SK-N-SH (cell line): ENCODE measurements at regions not wholly inside any gene's neighbourhood (a gene's known extent, or its start where the extent isn't known, plus 50 kb on each side); places are given as distances from the start of the nearest gene placed in this dataset.
A peak's percentile ranks its signal among the peaks of the same experiment; 100 is the strongest.
"Not testable (repeated sequence)": the region's sequence is repeated elsewhere in the genome, so short reads cannot be mapped to it uniquely, and the experiment has no call there.

Experiments
- CTCF ChIA-PET: fragments of 300-600, 350-600 bp; formaldehyde crosslinking; extraction: SDS; loops from one replicate; lab custom pipeline; 2021; lab: Yijun Ruan, JAX
- POLR2A ChIA-PET: fragments of 350-600 bp; sonication (Branson Sonifier 250); formaldehyde crosslinking; extraction: SDS; loops from one replicate; lab custom pipeline; 2020; ENCODE audit warnings: antibody characterized with exemption, inconsistent platforms; lab: Yijun Ruan, JAX
- DNase-seq: peaks from one replicate; pipeline ENCODE4 v3.0.0; 2012
- H2AFZ ChIP-seq: fragments of 200-600 bp; sonication (generic); 2 replicates; pipeline ENCODE4 v1.8.1; 2016; ENCODE audit warnings: antibody characterized with exemption, mild to moderate bottlenecking, low read depth
- H3F3A ChIP-seq: fragments of 200-600 bp; sonication (generic); replicated peaks from 2 replicates; pipeline ENCODE3; 2016; ENCODE audit warnings: antibody characterized with exemption, mild to moderate bottlenecking; ENCODE audit not compliant: insufficient read depth
- H3K27ac ChIP-seq, 2 experiments: fragments of 200-500 bp in 1 of 2; fragments of 200-600 bp in 1 of 2; sonication (Bioruptor generic) in 1 of 2; sonication (generic), shearing (Covaris generic) in 1 of 2; 2 replicates each; pipeline versions ENCODE4 v1.5.1 to v1.6.1; 2014 to 2016; ENCODE audit warnings: low read depth in 2 of 2, inconsistent platforms in 1 of 2, low read length in 1 of 2, mild to moderate bottlenecking in 1 of 2, mixed read lengths in 1 of 2
- H3K27me3 ChIP-seq: fragments of 200-600 bp; sonication (generic), shearing (Covaris generic); 2 replicates; pipeline ENCODE4 v1.6.1; 2016; ENCODE audit warnings: mixed run types; ENCODE audit not compliant: insufficient read depth
- H3K36me3 ChIP-seq, 2 experiments: fragments of 200-500 bp in 1 of 2; fragments of 200-600 bp in 1 of 2; sonication (Bioruptor generic) in 1 of 2; sonication (generic) in 1 of 2; replicated peaks in 1 of 2; 2 replicates each; pipeline versions ENCODE3 to v1.5.1; 2014 to 2016; ENCODE audit warnings: low read length in 1 of 2, mild to moderate bottlenecking in 1 of 2; ENCODE audit not compliant: insufficient read depth in 2 of 2, control insufficient read depth in 1 of 2
- H3K4me1 ChIP-seq, 2 experiments: fragments of 200-500 bp in 1 of 2; fragments of 200-600 bp in 1 of 2; sonication (Bioruptor generic) in 1 of 2; sonication (generic), shearing (Covaris generic) in 1 of 2; 2 replicates each; pipeline versions ENCODE4 v1.5.1 to v1.6.1; 2014 to 2016; ENCODE audit warnings: low read depth in 1 of 2, low read length in 1 of 2, mixed run types in 1 of 2; ENCODE audit not compliant: insufficient read depth in 2 of 2, control insufficient read depth in 1 of 2
- H3K4me2 ChIP-seq: fragments of 200-600 bp; sonication (generic), shearing (Covaris generic); 2 replicates; pipeline ENCODE4 v1.6.1; 2017; ENCODE audit warnings: mixed run types
- H3K4me3 ChIP-seq, 2 experiments: fragments of 200-500 bp in 1 of 2; fragments of 200-600 bp in 1 of 2; sonication (Bioruptor generic) in 1 of 2; sonication (generic), shearing (Covaris generic) in 1 of 2; 2 replicates each; pipeline versions ENCODE4 v1.5.1 to v1.8.1; 2014 to 2016; ENCODE audit warnings: low read depth in 2 of 2, inconsistent platforms in 1 of 2, low read length in 1 of 2, mild to moderate bottlenecking in 1 of 2, mixed read lengths in 1 of 2, moderate library complexity in 1 of 2
- H3K79me2 ChIP-seq: fragments of 200-600 bp; sonication (generic); 2 replicates; pipeline ENCODE4 v1.8.1; 2017; ENCODE audit warnings: mild to moderate bottlenecking; ENCODE audit not compliant: insufficient read depth
- H3K9ac ChIP-seq: fragments of 200-600 bp; sonication (generic); 2 replicates; pipeline ENCODE4 v1.6.1; 2017; ENCODE audit warnings: mixed run types
- H3K9me2 ChIP-seq: fragments of 200-600 bp; sonication (generic); 2 replicates; pipeline ENCODE4 v1.6.1; 2017; ENCODE audit warnings: mixed run types
- H3K9me3 ChIP-seq: fragments of 200-600 bp; sonication (generic); 2 replicates; pipeline ENCODE4 v1.6.1; 2017; ENCODE audit warnings: mixed run types, mild to moderate bottlenecking, moderate library complexity
- H4K20me1 ChIP-seq: fragments of 200-600 bp; sonication (generic); 2 replicates; pipeline ENCODE4 v1.6.1; 2017; ENCODE audit warnings: mild to moderate bottlenecking, mixed run types; ENCODE audit not compliant: insufficient read depth
- WGBS: methylation state at CpG from one replicate; pipeline ENCODE4 v1.1.6; 2017; ENCODE audit warnings: low lambda C conversion rate; 5-methylcytosine and 5-hydroxymethylcytosine counted together

DNA sequence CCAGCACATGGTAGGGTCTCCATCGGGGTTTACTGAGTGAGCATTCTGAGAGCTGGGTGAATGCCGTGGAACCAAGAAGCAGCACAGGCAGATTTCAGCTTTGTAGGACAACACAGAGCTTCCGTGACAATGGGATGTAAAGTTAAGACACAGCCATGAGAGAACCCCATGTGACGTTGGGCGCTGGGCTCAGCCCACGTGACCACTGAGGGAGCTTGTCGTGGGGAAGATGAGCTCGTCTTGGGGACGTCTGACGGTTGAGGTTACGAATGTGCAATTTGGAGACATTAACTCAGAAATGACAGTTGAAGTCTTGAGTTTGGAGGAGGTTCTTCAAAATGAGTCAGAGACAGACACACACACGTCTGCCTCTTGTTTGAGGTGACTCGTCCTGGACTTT lies 51.5 kb upstream of the MUC20 start:
- H4K20me1 ChIP-seq, H3K4me1 ChIP-seq, H3K27me3 ChIP-seq, H3K9me3 ChIP-seq, H3F3A ChIP-seq, POLR2A ChIA-PET, H3K4me3 ChIP-seq, DNase-seq, H3K9ac ChIP-seq, CTCF ChIA-PET, H3K9me2 ChIP-seq, H3K4me2 ChIP-seq, H3K79me2 ChIP-seq, H3K27ac ChIP-seq, H2AFZ ChIP-seq: not testable (repeated sequence)
- peaks cover 11 to 19% of the 10 kb centered on the region in 2 experiments for H3K36me3 ChIP-seq
- WGBS, result 80% methylated on average over 10 of the region's 13 CpGs

DNA sequence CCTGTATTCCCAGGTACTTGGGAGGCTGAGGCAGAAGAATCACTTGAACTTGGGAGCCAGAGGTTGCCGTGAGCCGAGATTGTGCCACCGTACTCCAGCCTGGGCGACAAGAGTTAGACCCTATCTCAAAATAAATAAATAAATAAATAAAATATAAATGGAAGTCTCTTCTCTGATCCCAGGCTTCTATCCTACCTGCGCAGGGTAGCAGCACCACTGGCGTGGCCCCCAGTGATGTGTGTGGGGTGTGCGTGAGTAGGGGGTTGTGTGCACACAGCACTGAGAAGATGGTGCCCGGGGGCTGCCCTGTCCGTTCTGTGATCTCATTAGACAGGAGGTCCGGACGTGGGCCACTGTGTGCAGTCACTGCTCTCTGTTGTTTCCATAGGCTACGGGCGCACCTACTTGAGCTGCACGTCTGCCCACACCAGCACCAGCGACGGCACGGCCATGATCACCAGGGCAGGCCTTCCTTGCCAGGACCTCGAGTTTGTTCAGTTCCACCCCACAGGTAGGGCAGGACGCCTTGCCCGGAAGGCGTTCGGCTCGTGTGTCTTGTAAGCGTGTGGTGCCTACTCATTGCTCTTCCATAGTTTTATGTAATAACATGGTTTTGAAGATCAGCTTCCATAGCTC lies 52.5 kb upstream of the MUC20 start:
- POLR2A ChIA-PET, H4K20me1 ChIP-seq: not testable (repeated sequence)
- WGBS, result 95% methylated on average over 19 of the region's 24 CpGs

DNA sequence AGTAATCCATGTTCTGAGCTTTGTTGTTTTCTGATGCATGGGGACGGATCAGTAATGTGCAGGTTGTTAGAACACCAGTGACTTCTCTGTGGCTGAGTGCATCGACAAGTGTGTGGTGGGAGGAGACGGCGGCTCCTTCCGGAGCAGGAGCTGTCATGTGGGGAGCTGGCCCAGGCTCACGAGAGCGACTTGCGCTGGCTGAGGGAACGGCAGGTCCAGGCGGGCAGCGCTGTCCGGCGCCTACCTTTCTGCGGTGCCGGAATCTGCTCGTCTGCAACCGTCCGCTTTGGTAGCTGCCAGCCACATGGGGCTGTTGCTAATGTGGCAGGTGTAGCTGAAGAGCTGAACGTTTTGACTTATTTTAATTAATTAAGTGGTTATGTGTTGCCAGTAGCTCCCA lies 55.5 kb upstream of the MUC20 start:
- H3K9me2 ChIP-seq, CTCF ChIA-PET, H4K20me1 ChIP-seq, H3K4me2 ChIP-seq, H3K4me1 ChIP-seq, H3K36me3 ChIP-seq, H3K9me3 ChIP-seq, H3K27ac ChIP-seq, H3F3A ChIP-seq, H3K4me3 ChIP-seq, H3K79me2 ChIP-seq, H3K9ac ChIP-seq, H3K27me3 ChIP-seq, POLR2A ChIA-PET, DNase-seq, H2AFZ ChIP-seq: not testable (repeated sequence)
- 100% methylated on average over 16 of the region's 19 CpGs for WGBS

More for the DNA sequence above, 52.5 kb upstream of the MUC20 start:
- H3F3A ChIP-seq, H3K9me3 ChIP-seq, H3K4me1 ChIP-seq, H2AFZ ChIP-seq, H3K27ac ChIP-seq, H3K79me2 ChIP-seq, DNase-seq, H3K9ac ChIP-seq, H3K4me2 ChIP-seq, H3K4me3 ChIP-seq, H3K9me2 ChIP-seq, CTCF ChIA-PET, H3K27me3 ChIP-seq: not testable (repeated sequence)
- peaks cover 6 to 14% of the 10 kb centered on the region in 2 experiments for H3K36me3 ChIP-seq

DNA sequence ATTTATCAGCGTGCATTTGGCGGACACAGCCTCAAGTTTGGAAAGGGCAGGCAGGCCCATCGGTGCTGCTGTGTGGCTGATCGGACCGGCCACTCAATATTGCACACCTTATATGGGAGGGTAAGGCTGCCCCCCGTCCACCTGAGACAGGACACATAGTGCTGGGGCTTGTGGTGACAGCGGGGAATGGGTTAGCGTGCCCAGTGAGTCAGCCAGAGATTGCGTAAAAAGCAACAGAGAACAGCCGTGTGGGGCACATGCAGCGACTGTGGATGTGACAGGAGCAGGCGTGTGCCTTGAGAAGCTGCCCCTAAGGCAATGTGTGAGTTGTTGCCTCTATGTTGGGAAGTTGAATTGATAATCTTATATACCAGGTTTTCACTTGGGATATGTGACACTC lies 56.6 kb upstream of the MUC20 start:
- 94% methylated on average over 12 of the region's 12 CpGs for WGBS
- H3F3A ChIP-seq, POLR2A ChIA-PET, H3K9ac ChIP-seq, H3K4me2 ChIP-seq, H2AFZ ChIP-seq, H3K27me3 ChIP-seq, H3K27ac ChIP-seq, DNase-seq, H3K79me2 ChIP-seq, H3K36me3 ChIP-seq, H3K4me3 ChIP-seq, H3K4me1 ChIP-seq, H4K20me1 ChIP-seq, CTCF ChIA-PET, H3K9me2 ChIP-seq, H3K9me3 ChIP-seq: not testable (repeated sequence)

DNA sequence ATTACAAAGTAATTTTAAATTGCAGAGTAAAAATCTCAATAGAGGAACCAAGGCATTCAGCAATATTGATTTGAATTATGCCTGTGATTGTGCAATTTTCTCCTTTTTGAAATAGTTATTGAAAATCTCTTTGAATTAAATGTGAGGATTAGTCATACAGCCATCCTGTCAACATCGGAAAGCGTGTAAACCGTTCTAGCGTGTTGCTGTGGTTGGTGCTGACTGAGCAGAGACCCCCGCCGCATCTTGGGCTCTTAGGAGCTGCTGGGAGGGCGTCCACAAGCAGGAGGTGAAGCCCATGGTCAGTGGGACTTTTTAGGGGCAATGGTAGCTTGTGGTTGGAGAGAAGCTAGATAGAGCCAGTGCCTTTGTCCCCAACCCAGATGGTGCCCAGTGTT lies 61.6 kb upstream of the MUC20 start:
- H3F3A ChIP-seq, H3K9me2 ChIP-seq, POLR2A ChIA-PET, DNase-seq, H3K4me1 ChIP-seq, H3K36me3 ChIP-seq, H3K27ac ChIP-seq, H3K9me3 ChIP-seq, H4K20me1 ChIP-seq, H3K9ac ChIP-seq, CTCF ChIA-PET, H3K27me3 ChIP-seq, H2AFZ ChIP-seq: not testable (repeated sequence)
- peak overlapping the region; percentile 73 for H3K4me2 ChIP-seq
- H3K79me2 ChIP-seq, result peaks cover 13% of the 10 kb centered on the region; the same call in 1 of the 2 replicates
- 70% methylated on average over 5 of the region's 7 CpGs for WGBS
- H3K4me3 ChIP-seq, result peak overlapping the region; percentile 36 to 43; a peak in 3 of 4 replicates

DNA sequence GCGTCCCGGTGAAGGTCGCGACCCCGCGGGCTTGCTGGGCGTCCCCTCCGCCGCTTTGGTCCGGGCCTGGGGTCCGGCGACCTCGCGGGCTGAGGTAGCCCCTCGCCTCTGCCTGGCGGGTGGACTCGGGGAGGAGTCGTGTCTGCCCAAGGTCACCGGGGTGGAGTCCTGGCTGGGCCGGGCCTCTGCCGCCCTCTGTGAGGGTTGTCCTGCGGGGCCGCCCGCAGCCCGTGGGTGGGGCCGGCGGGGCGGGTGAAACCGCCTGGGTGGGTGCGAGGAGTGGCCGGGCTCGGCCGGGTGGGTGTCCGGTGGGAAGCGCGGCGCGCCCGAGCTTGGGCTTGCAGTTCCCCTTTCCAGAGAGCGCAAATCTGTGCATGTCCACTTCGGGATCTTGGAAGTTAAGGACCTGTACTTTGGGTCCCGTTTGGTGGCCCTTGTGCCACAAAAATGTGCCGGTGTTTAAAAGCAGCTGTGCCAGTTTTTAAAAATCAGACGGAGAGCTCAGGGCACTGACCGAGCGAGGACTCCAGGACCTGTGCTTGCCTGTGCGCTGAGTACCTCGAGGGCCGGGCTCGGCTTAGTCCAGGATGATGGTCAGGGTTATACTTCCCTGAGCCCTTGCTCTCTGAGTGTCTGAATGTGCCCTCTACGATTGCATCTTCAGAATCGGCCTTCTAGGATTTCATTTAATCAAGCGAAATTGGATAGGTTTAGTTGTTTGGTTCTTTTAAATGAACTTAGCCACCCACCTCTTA lies 62.2 kb upstream of the MUC20 start:
- WGBS, result 3% methylated on average over 3 of the region's 53 CpGs
- H3K36me3 ChIP-seq, POLR2A ChIA-PET, H3K27me3 ChIP-seq, H3F3A ChIP-seq, CTCF ChIA-PET, H3K9me2 ChIP-seq, H3K9me3 ChIP-seq, H3K4me1 ChIP-seq, H4K20me1 ChIP-seq, DNase-seq, H2AFZ ChIP-seq, H3K27ac ChIP-seq: not testable (repeated sequence)
- Histone ChIP-seq H3K79me2 (peaks cover 13% of the 10 kb centered on the region; the same call in 1 of the 2 replicates), H3K9ac (peak overlapping the region; percentile 81; the same call in 1 of the 2 replicates), H3K4me3 (peak overlapping the region; percentile 43 to 61; a peak in 3 of 4 replicates), H3K4me2 (peak overlapping the region; percentile 73)
